Mucosa of descending colon (tissue), 3 donors: ENCODE measurements at regions not wholly inside any gene's neighbourhood (a gene's known extent, or its start where the extent isn't known, plus 50 kb on each side); places are given as distances from the start of the nearest gene placed in this dataset.
"Not testable (repeated sequence)": the region's sequence is repeated elsewhere in the genome, so short reads cannot be mapped to it uniquely, and the experiment has no call there.

Experiments used
- ATAC-seq: fragments of 200-7000 bp; cut with Tn5 transposase; one replicate; pipeline ENCODE4 v1.9.1; 2020; ENCODE audit warnings: mild to moderate bottlenecking, moderate library complexity
- DNase-seq, 3 donors: peaks; one replicate each; pipeline ENCODE4 v3.0.0-alpha.2; 2020
- H3K36me3 ChIP-seq: fragments of 200-600 bp; one replicate; pipeline ENCODE4 v1.8.0; 2021; ENCODE audit warnings: low read depth, mild to moderate bottlenecking
- H3K4me1 ChIP-seq: fragments of 200-600 bp; one replicate; pipeline ENCODE4 v1.8.0; 2021; ENCODE audit warnings: low read depth, mild to moderate bottlenecking
- H3K4me3 ChIP-seq: fragments of 200-600 bp; one replicate; pipeline ENCODE4 v1.8.0; 2021; ENCODE audit warnings: mild to moderate bottlenecking
- H3K9me3 ChIP-seq: fragments of 200-600 bp; one replicate; pipeline ENCODE4 v1.8.0; 2021; ENCODE audit warnings: mild to moderate bottlenecking
- CTCF ChIP-seq: fragments of 200-600 bp; IDR thresholded peaks from one replicate; pipeline ENCODE4 v1.8.0; 2022; ENCODE audit warnings: antibody characterized with exemption, mild to moderate bottlenecking
- intact Hi-C, 2 donors: fragments of 100-400 bp; cut with DNase I in 1 of 2; cut with micrococcal nuclease in 1 of 2; formaldehyde crosslinking; loops; one replicate each; pipeline versions ENCODE4 v1.11.0 to v1.11.1; 2022; cut with DNase I, micrococcal nuclease
- donor health status: DM: no; HTN: no; CAD: no; lungs with moderate emphysema.
- donor health status: DM: no; HTN: no; CAD: no.
- donor health status: DM: no; HTN: yes; CAD: no.

GRCh38 chr3:137329594-137329993 lies 371.8 kb downstream of the IL20RB start:
- Histone ChIP-seq H3K4me1 (no peaks in the 10 kb centered on the region), H3K9me3 (no peaks in the 10 kb centered on the region), H3K4me3 (no peak overlapping the region), H3K36me3 (no peaks in the 10 kb centered on the region)
- no peak for TF ChIP-seq CTCF
- DNase-seq (no peak), ATAC-seq (no peak)
- intact Hi-C loops = no loop called here

GRCh38 chr3:137330246-137330645 lies 372.5 kb downstream of the IL20RB start:
- H3K4me1 ChIP-seq = no peaks in the 10 kb centered on the region
- no peak overlapping the region for H3K4me3 ChIP-seq
- TF ChIP-seq CTCF = no peak
- DNase-seq (no peak), ATAC-seq (no peak)
- H3K36me3 ChIP-seq = no peaks in the 10 kb centered on the region
- H3K9me3 ChIP-seq = no peaks in the 10 kb centered on the region
- intact Hi-C loops = no loop called here

- H3K4me1 ChIP-seq = no peaks in the 10 kb centered on the region
- ATAC-seq (no peak), DNase-seq (no peak)
- H3K36me3 ChIP-seq = no peaks in the 10 kb centered on the region
- intact Hi-C loops = no loop called here
- H3K9me3 ChIP-seq = no peaks in the 10 kb centered on the region
- H3K4me3 ChIP-seq = no peak overlapping the region
- TF ChIP-seq CTCF = no peak
Measured at GRCh38 chr3:137332297-137332696, 374.5 kb downstream of the IL20RB start.

- no peak for TF ChIP-seq CTCF
- intact Hi-C loops = no loop called here
- Histone ChIP-seq H3K36me3 (no peaks in the 10 kb centered on the region), H3K4me3 (no peak overlapping the region), H3K4me1 (no peaks in the 10 kb centered on the region), H3K9me3 (peaks cover 21% of the 10 kb centered on the region)
- DNase-seq = no peak
- no peak for ATAC-seq
Measured at GRCh38 chr3:137335478-137335877, 377.7 kb downstream of the IL20RB start.

GRCh38 chr3:137338400-137338799 lies 380.6 kb downstream of the IL20RB start:
- H3K36me3 ChIP-seq, intact Hi-C loops, H3K4me1 ChIP-seq, H3K4me3 ChIP-seq, DNase-seq, ATAC-seq: not testable (repeated sequence)
- H3K9me3 ChIP-seq = peaks cover 21% of the 10 kb centered on the region

GRCh38 chr3:137343283-137343682 lies 385.5 kb downstream of the IL20RB start:
- no peak for TF ChIP-seq CTCF
- Histone ChIP-seq H3K36me3 (no peaks in the 10 kb centered on the region), H3K9me3 (peaks cover 19% of the 10 kb centered on the region), H3K4me3 (no peak overlapping the region), H3K4me1 (no peaks in the 10 kb centered on the region)
- intact Hi-C loops = no loop called here
- DNase-seq = no peak
- no peak for ATAC-seq
